ENCODE measurements at regions not wholly inside any gene's neighbourhood (a gene's known extent, or its start where the extent isn't known, plus 50 kb on each side); places are given as distances from the start of the nearest gene placed in this dataset.
A peak's percentile ranks its signal among the peaks of the same experiment; 100 is the strongest.

GRCh38 chr14:41404126-41404525 lies 202.6 kb upstream of the LRFN5 start:
- Histone ChIP-seq H3K27me3 (ENCODE audit: insufficient read depth) (peaks cover 18% of the 10 kb centered on the region), H3K4me2 (peak overlapping the region; percentile 12), H4K20me1 (replicated peaks; ENCODE audit: insufficient read depth) (no peaks in the 10 kb centered on the region), H3K27ac (ENCODE audit: low read depth) (no peak overlapping the region), H2AFZ (no peak overlapping the region), H3K4me1 (ENCODE audit: insufficient read depth) (peaks cover 38% of the 10 kb centered on the region), H3K9me2 (ENCODE audit: insufficient read depth) (no peaks in the 10 kb centered on the region), H3K79me2 (replicated peaks; ENCODE audit: insufficient read depth) (no peaks in the 10 kb centered on the region), H3F3A (replicated peaks; ENCODE audit: low read depth) (no peaks in the 10 kb centered on the region), H3K36me3 (ENCODE audit: insufficient read depth) (no peaks in the 10 kb centered on the region), H3K4me3 (no peak overlapping the region)
- H3K4me3 Mint-ChIP-seq = no peak overlapping the region
- no peaks in the 10 kb centered on the region for H3K9me3 Mint-ChIP-seq
- H3K27ac Mint-ChIP-seq = no peak overlapping the region
- H3K27me3 Mint-ChIP-seq (ENCODE audit: insufficient read depth, low read depth, poor library complexity) = peaks cover 11% of the 10 kb centered on the region
- DNase-seq (ENCODE audit: low spot score) (peak; percentile 10), ATAC-seq (peak; percentile 38; the same call in 2 of the 3 replicates)
- H3K4me1 Mint-ChIP-seq = peaks cover 29% of the 10 kb centered on the region
- H3K36me3 Mint-ChIP-seq (ENCODE audit: low read depth) = no peaks in the 10 kb centered on the region
- TF ChIP-seq ZNF462 (CRISPR knock-in tag; IDR thresholded peaks at IDR 0.05) (no peak), CREB1 (CRISPR knock-in tag; IDR thresholded peaks at IDR 0.05; ENCODE audit: low read depth) (no peak), ZNF331 (CRISPR knock-in tag; IDR thresholded peaks at IDR 0.05; ENCODE audit: low read depth) (no peak), REST (IDR thresholded peaks at IDR 0.05; ENCODE audit: unreplicated experiment) (no peak), POLR2AphosphoS5 (IDR thresholded peaks at IDR 0.05; ENCODE audit: low read depth) (no peak), CTCF (conservative IDR thresholded peaks at IDR 0.05; ENCODE audit: low read depth in 2 of 2) (no peak), EZH2phosphoT487 (IDR thresholded peaks at IDR 0.05; ENCODE audit: unreplicated experiment) (no peak), STAT1 (IDR thresholded peaks at IDR 0.05; ENCODE audit: unreplicated experiment) (no peak), ETS1 (IDR thresholded peaks at IDR 0.05) (no peak), ZNF114 (CRISPR knock-in tag; IDR thresholded peaks at IDR 0.05) (no peak), JUNB (IDR thresholded peaks at IDR 0.05; ENCODE audit: unreplicated experiment) (no peak)

Measured in GM23338 (cell line).